Lower leg skin (tissue), 3 donors: ENCODE measurements at regions not wholly inside any gene's neighbourhood (a gene's known extent, or its start where the extent isn't known, plus 50 kb on each side); places are given as distances from the start of the nearest gene placed in this dataset.

Source experiments
- POLR2A ChIP-seq, 2 donors: fragments of 450-650 bp; IDR thresholded peaks; one replicate each; pipeline ENCODE4 v1.6.1; 2016 to 2017; ENCODE audit warnings: antibody characterized with exemption in 2 of 2, mild to moderate bottlenecking in 1 of 2, moderate library complexity in 1 of 2
- TF ChIP-seq, protein P1 (sequence below), 3 donors: fragments of 450-650 bp; IDR thresholded peaks; one replicate each; pipeline ENCODE4 v1.5.1; 2016; ENCODE audit warnings: antibody characterized with exemption in 3 of 3, mild to moderate bottlenecking in 3 of 3, moderate library complexity in 2 of 3

- TF ChIP-seq, protein P1, sequence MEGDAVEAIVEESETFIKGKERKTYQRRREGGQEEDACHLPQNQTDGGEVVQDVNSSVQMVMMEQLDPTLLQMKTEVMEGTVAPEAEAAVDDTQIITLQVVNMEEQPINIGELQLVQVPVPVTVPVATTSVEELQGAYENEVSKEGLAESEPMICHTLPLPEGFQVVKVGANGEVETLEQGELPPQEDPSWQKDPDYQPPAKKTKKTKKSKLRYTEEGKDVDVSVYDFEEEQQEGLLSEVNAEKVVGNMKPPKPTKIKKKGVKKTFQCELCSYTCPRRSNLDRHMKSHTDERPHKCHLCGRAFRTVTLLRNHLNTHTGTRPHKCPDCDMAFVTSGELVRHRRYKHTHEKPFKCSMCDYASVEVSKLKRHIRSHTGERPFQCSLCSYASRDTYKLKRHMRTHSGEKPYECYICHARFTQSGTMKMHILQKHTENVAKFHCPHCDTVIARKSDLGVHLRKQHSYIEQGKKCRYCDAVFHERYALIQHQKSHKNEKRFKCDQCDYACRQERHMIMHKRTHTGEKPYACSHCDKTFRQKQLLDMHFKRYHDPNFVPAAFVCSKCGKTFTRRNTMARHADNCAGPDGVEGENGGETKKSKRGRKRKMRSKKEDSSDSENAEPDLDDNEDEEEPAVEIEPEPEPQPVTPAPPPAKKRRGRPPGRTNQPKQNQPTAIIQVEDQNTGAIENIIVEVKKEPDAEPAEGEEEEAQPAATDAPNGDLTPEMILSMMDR (IDR thresholded peaks at IDR 0.05): no peak
- no peak for TF ChIP-seq POLR2A (IDR thresholded peaks at IDR 0.05)
Observed at GRCh38 chr5:165780901-165781300, 2275.5 kb downstream of the MAT2B start.
